Stimulated activated naive CD4-positive, alpha-beta T cell treated with Interleukin-2 at 50 U/mL for 16 hours (primary cell): ENCODE measurements at regions not wholly inside any gene's neighbourhood (a gene's known extent, or its start where the extent isn't known, plus 50 kb on each side); places are given as distances from the start of the nearest gene placed in this dataset.

ENCODE experiments used
- DNase-seq: peaks from one replicate; lab custom pipeline; 2025; lab: John Stamatoyannopoulos, UW

DNA sequence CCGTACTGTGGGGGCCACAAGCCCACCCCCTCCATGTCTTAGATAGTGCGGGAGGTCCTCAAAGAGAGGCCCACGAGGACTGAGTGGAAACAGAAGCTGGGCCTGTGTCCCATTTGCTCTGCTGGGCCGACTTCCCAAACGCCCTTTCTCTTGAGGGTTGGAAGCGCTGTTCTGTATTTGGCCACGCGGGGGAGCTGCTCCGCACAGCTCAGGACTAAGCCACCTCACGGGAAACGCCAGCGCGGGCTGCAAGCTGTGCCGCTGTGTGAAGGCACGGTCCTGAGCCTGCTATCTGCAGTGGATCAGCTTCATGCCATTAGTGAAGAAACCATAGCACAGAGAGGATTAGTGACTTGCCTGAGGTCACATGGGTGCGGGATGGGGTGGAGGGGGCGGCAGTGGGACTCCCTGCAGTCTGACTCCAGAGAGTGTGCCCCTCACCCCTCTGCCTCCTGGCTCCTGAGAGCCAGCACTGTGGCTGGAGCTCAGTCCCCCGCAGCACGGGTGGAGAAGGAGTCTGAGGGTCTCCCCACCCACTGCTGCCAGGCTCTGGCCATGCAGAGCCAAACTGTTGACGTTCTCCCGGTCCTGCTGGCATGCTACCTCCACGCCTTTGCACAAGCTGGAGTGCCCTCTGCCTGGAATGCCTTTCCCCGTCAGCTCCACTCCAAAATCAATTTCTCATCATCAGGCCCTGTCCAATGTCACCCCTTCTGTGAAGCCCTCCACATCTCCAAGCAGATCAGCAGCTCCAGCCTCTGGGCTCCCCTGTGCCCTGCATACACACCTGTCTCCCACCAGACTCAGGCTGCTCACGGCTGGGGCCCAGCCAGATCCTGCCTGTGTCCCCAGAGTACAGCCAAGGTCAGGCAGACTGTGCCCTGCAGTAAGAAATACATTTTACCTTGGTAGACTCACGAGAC, 51.5 kb upstream of the LRRC32 start:
- peak; percentile 60 for DNase-seq

DNA sequence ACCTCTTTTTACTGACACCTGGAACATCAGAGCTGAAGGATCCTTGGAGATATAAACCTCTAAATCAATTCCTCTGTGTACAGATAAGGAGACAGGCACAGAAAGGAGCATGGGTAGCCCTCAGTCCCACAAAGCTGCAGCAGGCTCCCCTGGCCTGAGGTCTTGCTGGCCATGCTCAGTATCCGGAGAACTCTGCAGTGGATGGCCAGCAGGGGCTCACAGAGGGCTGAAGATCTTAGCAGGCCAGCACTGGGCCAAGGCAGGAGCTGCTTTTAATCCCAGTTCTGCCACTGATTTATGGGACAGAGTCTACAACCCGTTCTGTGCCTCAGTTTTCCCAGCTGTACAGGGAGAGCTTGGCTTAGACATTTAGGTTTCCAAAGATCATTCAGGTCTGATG, 52.6 kb upstream of the LRRC32 start:
- DNase-seq, result no peak

DNA sequence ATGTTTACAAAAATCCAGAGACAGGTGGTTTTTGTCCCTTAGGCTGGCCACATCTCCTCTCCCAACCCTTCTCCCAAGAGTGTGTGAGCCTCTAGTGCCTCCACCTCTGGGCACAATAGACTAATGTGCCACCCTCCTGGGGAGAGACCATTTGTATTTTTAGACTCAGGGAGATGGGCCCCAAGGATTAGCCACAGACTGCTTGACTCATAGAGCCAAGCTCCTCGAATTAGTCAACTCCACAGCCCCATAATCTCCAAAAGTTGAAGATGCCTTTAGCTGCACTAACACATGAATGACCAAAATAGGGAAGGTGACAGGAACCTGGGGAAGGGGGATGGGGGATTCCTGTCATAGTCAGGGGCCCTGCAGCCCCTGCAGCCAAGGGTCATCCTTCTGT, 53.0 kb upstream of the LRRC32 start:
- DNase-seq, result no peak

DNA sequence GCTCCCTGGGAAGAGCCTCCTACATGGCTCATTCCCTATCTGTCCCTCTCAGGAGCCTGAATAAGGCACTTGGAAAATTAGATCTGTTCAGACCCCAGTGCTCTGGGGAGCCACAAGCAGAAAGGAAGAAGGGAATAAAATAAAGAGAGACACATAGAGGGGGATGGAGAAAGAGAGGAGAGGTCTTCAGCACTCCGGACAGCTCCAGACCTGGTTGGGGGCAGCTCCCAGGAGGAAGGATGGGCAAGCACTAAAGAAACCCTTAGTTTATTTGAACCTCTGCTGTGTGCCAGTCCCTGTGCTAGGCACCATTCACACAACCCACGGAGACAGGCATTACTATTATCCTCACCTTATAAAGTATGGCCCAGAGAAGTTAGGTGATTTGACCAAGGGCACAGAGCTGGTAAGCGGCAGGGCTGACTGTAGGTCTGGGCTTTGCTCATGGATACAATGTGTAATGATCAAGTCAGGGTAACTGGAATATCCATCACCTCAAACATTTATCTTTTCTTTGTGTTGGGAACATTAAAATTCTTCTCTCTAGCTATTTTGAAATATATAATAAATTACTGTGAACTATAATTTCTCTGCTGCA, 53.7 kb upstream of the LRRC32 start:
- no peak for DNase-seq

DNA sequence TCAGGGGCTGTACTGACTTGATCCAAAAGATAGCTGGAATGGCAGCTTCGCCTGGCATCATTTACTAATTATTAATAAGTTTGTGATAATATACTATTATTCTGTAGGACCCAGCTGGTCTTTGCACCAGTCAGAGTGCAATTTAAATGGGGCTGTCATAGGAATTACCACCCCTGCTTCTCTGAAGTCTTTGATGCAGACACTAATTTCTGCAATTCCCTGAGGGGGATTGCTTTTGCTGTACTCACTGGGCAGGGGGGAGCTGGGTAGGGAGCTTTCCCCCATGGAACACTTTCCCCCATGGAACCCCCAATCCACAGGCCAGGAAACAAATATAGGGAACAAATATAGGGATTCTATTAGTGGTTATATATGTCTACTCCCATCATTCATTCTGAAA, 54.9 kb upstream of the TSKU start:
- no peak for DNase-seq

DNA sequence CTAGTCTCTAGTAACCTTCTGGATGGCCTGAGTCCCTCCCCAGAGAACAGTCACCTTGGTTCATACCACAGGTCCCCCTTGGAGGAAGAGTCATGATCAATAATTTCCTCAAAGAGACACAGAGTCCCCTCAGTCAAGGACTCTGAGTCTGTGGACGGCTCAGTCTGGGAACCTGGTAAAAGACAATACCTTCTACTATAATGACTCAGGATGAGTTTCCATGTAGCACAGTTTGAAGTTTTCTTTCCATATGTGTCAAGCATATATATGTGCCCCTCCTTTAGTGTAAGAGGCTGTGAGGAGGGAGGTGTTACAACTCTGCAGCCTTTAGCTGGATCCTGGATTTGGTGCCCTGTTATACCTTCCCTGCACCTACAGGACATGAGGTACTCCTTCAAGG, 54.4 kb upstream of the TSKU start:
- no peak for DNase-seq

DNA sequence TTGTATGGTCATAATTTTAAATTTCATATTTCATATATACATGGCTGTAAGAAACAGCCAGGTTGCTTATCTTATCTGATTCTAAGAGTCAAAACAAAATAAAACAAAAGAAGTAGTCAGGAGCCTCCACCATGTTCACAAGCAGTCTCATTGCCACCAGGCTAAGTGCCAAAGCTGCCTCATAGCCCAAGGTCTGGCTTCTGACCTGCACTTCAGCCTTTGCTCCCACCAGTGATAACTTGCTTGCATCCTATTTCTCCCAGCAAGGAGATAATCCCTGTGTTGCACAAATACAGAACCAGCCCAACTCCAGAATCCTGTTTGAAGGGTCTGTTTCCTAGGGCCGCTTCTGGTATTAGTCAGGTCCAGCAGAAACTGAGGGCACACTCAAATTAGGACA, 53.9 kb upstream of the TSKU start:
- DNase-seq, result no peak

DNA sequence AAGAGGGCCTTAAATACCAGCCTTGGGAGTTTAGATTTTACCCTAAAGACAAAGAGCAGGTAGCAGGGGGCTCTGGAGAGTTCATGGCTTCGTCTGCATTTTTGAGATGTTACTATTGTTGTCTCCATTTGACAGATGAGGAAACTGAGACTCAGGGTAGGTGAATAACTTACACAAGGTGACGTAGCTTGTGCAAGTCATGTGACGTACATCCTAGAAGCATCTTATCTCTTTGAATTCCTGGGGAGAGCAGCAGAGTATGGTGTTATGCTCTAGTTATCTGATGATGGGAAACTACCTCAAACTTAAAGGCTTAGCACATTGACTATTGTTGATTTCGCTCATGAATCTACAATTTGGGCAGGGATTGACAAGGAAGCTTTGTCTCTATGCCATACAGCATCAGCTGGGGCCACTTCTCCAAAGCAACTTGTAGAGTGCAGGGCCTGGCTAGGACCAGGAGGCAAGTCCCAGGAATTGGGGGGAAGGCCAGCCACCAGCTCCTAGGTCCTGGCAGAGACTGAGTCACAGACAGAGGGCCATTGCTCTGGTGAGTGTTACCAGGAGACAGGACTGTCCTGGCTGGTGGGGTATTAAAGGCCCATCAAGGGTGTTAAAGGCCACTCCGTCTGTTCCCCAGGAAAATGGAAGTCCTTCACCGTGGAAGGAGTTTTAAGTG, 52.1 kb upstream of the TSKU start:
- no peak for DNase-seq

DNA sequence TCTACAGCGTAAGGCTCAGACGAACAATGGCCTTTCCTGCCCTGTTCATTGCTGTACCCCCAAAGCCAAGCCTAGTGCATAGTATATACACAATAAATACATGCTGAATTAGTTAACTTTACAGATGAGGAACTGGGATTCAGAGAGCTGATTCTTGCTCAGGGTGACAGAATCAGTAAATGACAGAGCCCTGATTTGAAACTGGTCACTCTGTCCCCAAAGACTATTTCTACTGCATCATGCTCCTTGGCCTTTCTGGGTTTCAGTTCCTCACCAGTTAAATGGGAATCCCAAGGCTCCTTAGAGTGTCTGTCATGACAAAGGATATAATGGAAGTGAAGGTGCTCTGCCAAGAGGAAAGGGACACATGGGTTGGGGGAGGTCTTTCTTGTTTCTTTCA, 50.5 kb upstream of the TSKU start:
- no peak for DNase-seq
